Stimulated activated CD4-positive, alpha-beta T cell treated with anti-CD3 and anti-CD28 coated beads, Interleukin-12 subunit alpha, Interleukin-12 subunit beta, amount 100 ng/mL, for 4 hours (primary cell): ENCODE measurements at regions not wholly inside any gene's neighbourhood (a gene's known extent, or its start where the extent isn't known, plus 50 kb on each side); places are given as distances from the start of the nearest gene placed in this dataset.
"Not testable (repeated sequence)": the region's sequence is repeated elsewhere in the genome, so short reads cannot be mapped to it uniquely, and the experiment has no call there.

ENCODE experiments used
- DNase-seq: peaks from one replicate; pipeline ENCODE4 v3.0.0-alpha.2; 2020

GRCh38 chr18:34942276-34942675, 98.9 kb upstream of the MAPRE2 start:
- no peak for DNase-seq

DNA sequence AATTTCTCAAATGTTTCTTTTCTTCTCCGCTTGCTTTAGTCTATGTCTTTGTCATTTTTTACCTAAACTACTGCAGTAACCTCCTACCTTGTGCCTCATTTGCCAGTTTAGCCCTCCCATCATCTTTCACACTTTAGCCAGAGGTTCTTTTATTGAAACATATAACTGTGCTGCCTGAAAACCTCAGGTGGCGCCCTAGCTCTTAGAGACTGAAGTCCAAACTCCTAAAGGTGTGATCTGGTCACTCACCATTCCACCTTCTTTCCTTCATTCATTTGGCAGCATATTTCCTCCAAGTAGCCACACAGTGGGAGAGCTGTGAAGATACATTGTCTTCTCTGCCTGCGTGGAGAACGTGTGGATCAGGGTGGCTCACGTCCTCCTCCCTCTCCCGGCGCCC, 98.2 kb upstream of the MAPRE2 start:
- no peak for DNase-seq

DNA sequence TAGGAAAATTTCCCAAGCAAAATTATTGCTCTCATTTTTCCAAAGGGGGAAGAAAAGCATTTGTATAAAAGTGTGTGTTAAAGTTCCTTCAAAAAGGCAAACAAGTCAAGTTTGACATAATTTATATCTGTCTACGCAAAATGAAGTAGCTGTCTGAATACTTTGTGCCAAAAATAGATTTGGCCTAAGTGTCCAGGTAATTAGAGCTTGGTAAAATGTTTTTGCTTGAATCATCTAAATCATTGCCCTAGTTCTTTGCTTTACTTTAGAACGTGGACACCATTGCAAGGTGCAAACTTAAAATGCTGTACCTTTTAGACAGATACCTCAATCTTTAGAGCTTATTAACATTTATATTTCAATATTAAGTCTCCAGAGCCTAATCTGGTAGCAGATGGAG, 97.6 kb upstream of the MAPRE2 start:
- no peak for DNase-seq

GRCh38 chr18:34947711-34948125, 93.5 kb upstream of the MAPRE2 start:
- no peak for DNase-seq

- no peak for DNase-seq
These were observed 89.4 kb upstream of the MAPRE2 start for GRCh38 chr18:34951625-34952379.

DNA sequence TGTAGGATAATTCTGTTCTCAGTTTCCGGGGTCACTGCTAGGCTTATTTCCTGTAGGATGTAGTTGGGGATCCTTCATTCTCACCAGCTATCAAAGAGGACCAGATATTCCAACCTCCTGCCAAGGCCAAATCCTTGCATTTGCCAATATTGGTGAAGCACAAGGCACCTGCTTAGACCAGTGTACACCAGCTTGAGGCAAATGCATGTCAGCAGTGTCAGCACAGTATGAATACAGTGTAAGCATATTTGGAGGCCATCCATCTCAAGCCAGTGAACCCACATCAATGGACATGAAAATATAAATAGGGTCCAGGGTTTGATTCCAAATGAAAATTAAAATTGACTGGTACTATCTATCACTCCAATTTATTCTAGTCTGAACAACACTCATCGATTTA, 88.0 kb upstream of the MAPRE2 start:
- DNase-seq: no peak

DNA sequence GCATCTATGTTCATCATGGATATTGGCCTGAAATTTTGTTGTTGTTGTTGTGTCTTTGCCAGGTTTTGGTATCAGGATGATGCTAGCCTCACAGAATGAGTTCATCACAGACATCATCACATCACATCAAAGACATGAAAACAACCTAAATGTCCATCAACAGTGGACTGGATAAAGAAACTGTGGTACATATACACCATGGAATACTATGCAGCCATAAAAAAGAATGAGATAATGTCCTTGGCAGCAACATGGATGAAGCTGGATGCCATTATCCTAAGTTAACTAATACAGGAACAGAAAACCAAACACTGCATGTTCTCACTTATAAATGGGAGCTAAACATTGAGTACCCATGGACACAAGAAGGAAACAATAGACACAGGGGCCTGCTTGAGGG, 85.7 kb upstream of the MAPRE2 start:
- not testable (repeated sequence) for DNase-seq

DNA sequence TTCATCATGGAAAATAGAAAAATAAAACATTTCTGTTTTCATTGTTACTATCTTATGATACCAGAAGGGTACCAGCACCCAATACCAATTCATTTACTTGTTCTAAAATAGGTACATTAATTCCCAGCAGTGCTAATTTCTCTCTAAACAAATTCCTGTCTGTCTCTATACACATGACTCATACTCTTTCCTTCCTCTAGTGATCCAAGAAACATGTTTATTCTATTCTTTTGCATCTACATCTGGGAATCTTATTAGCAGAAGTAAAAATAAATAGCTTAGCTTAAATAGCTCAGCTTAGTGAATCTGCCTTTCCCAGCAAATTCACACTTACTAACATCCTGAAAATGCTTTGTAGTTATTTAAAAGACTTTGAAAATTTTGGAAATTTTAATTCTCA, 84.5 kb upstream of the MAPRE2 start:
- no peak for DNase-seq

- DNase-seq: no peak
These were observed 83.9 kb upstream of the MAPRE2 start for GRCh38 chr18:34957119-34957863.

DNA sequence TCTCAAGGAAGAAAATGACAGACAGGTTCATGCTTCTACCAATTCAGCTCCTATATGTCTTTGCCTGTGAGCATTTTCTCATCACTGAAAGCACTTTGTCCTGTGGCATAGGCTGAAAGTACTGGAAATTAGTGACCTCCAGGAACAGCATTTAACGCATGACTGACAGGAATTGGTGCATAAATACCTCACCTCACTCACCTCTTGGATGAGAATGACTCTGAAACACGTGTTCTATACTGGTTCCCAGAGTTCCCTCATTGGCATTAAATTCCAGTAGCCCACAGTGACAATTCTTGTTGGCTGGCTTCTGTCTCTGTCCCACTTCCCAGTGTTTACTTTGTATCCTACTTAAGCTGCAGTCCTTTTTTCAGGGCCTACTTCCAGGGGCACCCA, 83.4 kb upstream of the MAPRE2 start:
- DNase-seq: no peak

DNA sequence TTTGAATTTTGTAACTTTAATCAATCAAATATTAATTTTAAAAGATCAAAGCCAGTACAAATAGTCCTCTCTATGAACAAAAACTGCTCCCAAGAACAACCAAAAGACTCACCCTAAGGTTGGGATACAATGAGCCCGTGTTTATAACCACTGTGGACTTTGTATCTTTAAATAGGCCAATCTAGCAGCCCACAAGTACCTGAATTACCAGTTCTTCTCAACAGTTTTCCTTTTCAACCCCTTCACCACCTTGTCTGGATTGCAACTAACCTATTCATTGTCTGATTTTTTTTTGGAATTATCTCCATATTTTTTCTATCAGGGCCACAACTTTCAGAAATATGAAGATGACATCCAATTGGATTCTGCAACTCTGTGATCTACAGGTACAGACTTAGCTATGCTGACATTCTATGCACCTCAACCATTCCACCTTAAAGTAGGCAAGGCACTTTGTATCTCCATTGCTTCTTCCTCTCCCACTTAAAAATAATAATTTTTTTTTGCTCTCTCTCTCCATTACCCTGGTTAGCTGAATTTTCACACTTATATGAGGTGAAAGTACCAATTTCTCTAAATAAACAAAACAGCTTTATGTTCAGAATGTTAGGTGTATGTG, 81.9 kb upstream of the MAPRE2 start:
- DNase-seq: no peak

DNA sequence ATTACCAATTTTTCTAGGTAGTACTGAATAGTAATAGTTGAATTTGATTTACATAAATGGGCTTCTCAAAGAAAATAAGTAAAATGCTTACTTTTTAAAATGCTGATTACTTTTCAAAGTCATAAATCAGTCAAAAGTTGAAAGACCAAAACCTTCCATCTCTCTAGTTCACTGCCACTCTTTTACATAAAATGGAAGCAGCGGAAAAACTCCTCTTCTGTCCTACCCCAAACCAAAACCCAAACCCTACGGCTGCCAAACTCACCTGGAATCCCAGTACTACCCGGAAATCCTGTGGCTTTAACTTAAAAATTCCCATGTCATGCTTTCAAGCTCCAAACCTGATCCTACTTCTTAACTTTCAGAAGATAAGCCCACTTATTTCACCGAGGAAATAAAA, 81.2 kb upstream of the MAPRE2 start:
- DNase-seq: no peak

DNA sequence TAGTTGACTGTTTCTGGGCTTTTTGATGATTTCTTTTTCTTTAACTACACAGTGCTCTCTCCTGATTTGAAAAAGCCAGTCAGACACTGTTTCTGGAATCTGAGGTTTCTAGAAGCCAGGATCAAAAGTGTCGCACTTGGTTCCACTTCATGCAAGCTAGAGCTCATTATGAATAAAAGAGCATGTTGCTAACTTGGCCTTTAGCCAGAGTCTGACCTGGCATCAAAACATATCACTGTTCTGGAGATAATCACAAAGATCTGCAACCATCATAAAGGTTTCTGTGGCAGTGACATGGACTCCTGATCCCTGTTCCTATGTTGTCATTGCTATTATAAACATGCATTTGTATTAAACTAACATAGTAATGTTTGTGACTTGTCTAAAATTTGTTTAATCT, 76.1 kb upstream of the MAPRE2 start:
- no peak for DNase-seq

DNA sequence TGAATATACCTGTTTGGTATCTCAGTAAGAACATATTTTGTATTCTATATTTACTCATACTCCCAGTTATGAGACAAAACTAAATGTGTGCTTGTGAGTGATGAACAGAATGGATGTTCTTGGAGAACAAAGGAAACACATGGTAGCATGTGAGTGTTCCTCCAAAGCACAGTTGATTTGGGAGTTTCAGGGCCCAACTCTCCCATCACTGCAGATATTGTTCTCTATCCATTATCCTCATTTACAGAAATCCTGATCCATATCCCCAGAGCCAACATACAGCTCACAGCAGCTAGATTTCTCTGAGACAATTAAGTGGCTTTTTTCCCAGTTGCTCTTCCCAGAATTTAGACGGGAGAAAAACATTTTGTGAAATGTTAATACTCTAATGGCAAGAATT, 75.6 kb upstream of the MAPRE2 start:
- no peak for DNase-seq

DNA sequence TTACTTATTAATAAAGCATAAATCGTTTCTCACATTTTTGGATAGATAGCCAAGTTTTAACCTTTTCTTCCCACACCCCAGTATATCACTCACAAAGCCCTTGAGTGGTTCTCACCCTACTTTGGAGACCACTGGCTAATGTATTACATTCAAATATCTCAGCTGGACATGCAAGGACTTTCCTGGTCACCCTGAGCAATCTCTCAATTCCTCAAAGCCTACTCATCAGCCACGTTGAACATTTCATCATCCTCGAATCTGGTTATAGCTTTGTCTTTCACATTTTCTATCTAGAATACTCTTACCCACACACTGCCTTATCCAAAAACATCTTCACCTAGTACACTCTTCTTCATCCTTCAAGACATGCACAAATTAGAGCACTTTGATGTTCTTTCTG, 71.1 kb upstream of the MAPRE2 start:
- DNase-seq: no peak

GRCh38 chr18:34971313-34971712, 69.9 kb upstream of the MAPRE2 start:
- no peak for DNase-seq

- DNase-seq: no peak
These were observed 68.3 kb upstream of the MAPRE2 start for GRCh38 chr18:34972765-34973414.

GRCh38 chr18:34976123-34976522, 65.1 kb upstream of the MAPRE2 start:
- no peak for DNase-seq

DNA sequence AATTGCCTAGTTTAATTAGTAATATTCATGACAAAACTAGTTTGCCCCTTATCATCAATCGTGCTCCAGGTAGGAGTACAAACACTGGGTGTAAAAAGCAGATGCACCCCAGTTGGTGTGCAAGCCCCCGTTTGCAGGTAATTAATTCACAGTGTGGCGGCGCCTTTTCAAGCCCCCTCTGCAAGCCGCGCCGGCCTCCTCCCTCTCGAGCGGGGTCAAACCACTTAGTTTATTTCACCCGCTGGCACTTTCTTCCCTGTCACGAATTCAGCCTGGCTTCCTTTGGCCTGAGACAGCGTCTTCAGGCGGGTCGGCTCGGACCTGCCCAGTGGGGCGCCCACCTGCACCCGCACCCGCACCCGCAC, 64.7 kb upstream of the MAPRE2 start:
- DNase-seq: no peak

DNA sequence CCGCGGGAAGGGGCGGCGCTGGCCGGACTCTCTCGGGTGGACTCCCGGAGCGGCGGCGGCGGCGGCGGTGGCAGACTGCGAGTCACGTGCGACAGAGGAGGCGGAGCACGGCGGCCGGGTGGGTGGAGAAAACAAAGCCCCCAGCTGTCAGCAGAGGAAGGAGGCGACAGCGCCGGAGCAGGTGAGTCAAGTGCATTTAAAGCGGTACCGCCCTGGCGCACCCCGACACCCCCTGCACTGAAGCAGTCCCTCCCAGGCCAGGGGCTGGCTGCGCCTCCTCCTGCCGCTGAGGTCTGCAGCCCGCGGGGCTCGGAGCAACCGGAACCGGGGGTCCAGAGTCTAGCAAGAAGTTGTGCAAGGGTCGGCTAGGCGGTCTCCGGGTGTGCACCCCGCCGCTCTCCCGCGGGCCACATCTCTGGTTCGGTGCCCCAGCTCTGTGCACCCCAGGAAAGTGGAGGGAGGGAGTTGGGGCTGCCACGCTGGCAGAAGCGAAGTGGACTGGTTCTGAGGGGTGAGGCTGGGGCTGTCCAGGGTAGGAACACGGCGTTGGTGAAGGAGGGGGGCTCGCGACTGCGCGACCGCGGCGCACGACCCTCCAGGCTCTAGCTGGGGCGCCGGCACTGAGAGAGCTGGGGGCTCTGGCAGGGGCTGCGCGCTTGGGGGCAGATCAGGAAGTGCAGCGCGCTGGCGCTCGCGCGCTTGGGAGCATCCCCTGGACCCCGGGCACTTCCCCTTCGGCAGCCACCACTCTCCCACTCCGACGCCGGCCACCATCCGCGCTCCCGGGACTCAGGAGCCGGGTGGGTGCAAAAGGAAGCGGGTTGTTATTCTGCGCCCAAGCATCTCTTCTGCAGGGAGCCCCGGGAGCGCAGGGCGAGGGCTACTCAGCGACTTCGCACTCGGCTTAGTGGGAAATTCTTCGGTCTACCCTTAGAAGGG, 64.0 kb upstream of the MAPRE2 start:
- DNase-seq: peak; percentile 70

- peak; percentile 55 for DNase-seq
These were observed 63.2 kb upstream of the MAPRE2 start for GRCh38 chr18:34977838-34978532.

DNA sequence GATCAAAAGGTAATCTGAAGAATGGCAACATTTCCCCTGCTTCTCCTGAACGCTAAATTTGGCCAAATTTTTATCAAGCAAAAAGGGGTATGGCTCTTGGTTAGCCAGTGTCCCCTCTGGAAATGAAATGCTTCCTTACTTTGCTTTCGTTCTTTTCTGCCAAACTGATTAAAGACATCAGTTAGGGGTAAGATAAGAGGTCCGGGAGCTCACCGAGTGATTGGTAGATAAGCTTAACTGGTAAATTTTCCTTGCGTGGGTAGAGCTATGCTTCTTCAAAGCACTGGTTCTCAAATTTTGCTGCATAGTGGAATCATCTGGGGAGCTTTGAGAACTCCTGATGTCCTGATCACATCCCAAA, 62.7 kb upstream of the MAPRE2 start:
- DNase-seq: no peak
